ENCODE measurements at regions not wholly inside any gene's neighbourhood (a gene's known extent, or its start where the extent isn't known, plus 50 kb on each side); places are given as distances from the start of the nearest gene placed in this dataset.

- DNase-seq (ENCODE audit: low read depth in 1 of 2, low spot score in 1 of 2): no peak
Measured at GRCh38 chr2:134193006-134193405, 60.9 kb upstream of the MGAT5 start.

- DNase-seq (ENCODE audit: low read depth in 1 of 2, low spot score in 1 of 2): no peak
Measured at GRCh38 chr2:134194519-134194918, 59.4 kb upstream of the MGAT5 start.

- DNase-seq (ENCODE audit: low read depth in 1 of 2, low spot score in 1 of 2): no peak
Measured at GRCh38 chr2:134195341-134195740, 58.5 kb upstream of the MGAT5 start.

- DNase-seq (ENCODE audit: low read depth in 1 of 2, low spot score in 1 of 2): no peak
Measured at GRCh38 chr2:134197445-134197844, 56.4 kb upstream of the MGAT5 start.

- no peak for DNase-seq (ENCODE audit: low read depth in 1 of 2, low spot score in 1 of 2)
Measured at GRCh38 chr2:134198006-134198634, 55.8 kb upstream of the MGAT5 start.

- DNase-seq (ENCODE audit: low read depth in 1 of 2, low spot score in 1 of 2): no peak
Measured at GRCh38 chr2:134199123-134199522, 54.7 kb upstream of the MGAT5 start.

- no peak for DNase-seq (ENCODE audit: low read depth in 1 of 2, low spot score in 1 of 2)
Measured at GRCh38 chr2:134200036-134200618, 53.7 kb upstream of the MGAT5 start.

GRCh38 chr2:134201533-134201932, 52.3 kb upstream of the MGAT5 start:
- no peak for DNase-seq (ENCODE audit: low read depth in 1 of 2, low spot score in 1 of 2)

GRCh38 chr2:134202371-134202770, 51.5 kb upstream of the MGAT5 start:
- no peak for DNase-seq (ENCODE audit: low read depth in 1 of 2, low spot score in 1 of 2)

GRCh38 chr2:134203175-134203574, 50.7 kb upstream of the MGAT5 start:
- no peak for DNase-seq (ENCODE audit: low read depth in 1 of 2, low spot score in 1 of 2)
